ENCODE measurements at regions not wholly inside any gene's neighbourhood (a gene's known extent, or its start where the extent isn't known, plus 50 kb on each side); places are given as distances from the start of the nearest gene placed in this dataset.

GRCh38 chr10:130901311-130902165 lies 410.0 kb downstream of the TCERG1L start:
- no peak overlapping the region for H3K27ac Mint-ChIP-seq
- Histone ChIP-seq H2BK5ac (ENCODE audit: insufficient read length, low read length) (no peak overlapping the region), H3K18ac (ENCODE audit: insufficient read length, low read depth, low read length) (no peak overlapping the region), H3K79me2 (ENCODE audit: insufficient read depth, low read length) (no peaks in the 10 kb centered on the region), H3K14ac (ENCODE audit: insufficient read depth, low read length) (peak overlapping the region; percentile 34; the same call in 1 of the 2 replicates), H2BK120ac (ENCODE audit: low read depth, low read length, poor library complexity, severe bottlenecking) (no peak overlapping the region), H3K9ac (ENCODE audit: extremely low read depth, insufficient read length, low read length) (no peak overlapping the region), H3K23ac (ENCODE audit: insufficient read length, low read depth, low read length) (no peak overlapping the region), H2BK15ac (ENCODE audit: low read depth, low read length) (no peak overlapping the region), H2AFZ (ENCODE audit: low read length) (no peak overlapping the region), H3T11ph (ENCODE audit: low read length) (no peak overlapping the region), H2BK20ac (ENCODE audit: low read depth, low read length, poor library complexity, severe bottlenecking) (no peak overlapping the region), H2AK5ac (ENCODE audit: insufficient read length, low read length) (no peak overlapping the region), H3K9me3 (ENCODE audit: control insufficient read depth, low read depth, low read length) (no peaks in the 10 kb centered on the region), H3K4ac (ENCODE audit: low read depth, low read length) (no peak overlapping the region), H3K56ac (ENCODE audit: insufficient read length, low read depth, low read length) (no peak overlapping the region), H2BK12ac (ENCODE audit: insufficient read length, low read depth, low read length) (no peak overlapping the region), H4K20me1 (ENCODE audit: control insufficient read depth, insufficient read depth, insufficient read length) (no peaks in the 10 kb centered on the region), H3K27ac (ENCODE audit: insufficient read length, low read depth, low read length) (no peak overlapping the region), H3K4me2 (ENCODE audit: insufficient read depth, insufficient read length, low read length) (no peak overlapping the region), H3K23me2 (ENCODE audit: insufficient read length, low read depth, low read length, poor library complexity, severe bottlenecking) (no peaks in the 10 kb centered on the region), H3K4me1 (ENCODE audit: insufficient read depth, low read length) (no peaks in the 10 kb centered on the region), H4K91ac (ENCODE audit: insufficient read length, low read depth, low read length) (no peak overlapping the region), H4K5ac (ENCODE audit: insufficient read length, low read depth, low read length) (no peak overlapping the region), H4K8ac (replicated peaks; ENCODE audit: insufficient read length, low read depth, low read length) (no peak overlapping the region), H3K27me3 (ENCODE audit: insufficient read depth, low read length) (no peaks in the 10 kb centered on the region), H3K79me1 (ENCODE audit: insufficient read depth, low read depth, low read length, poor library complexity, severe bottlenecking) (no peaks in the 10 kb centered on the region)
- H3K4me3 Mint-ChIP-seq, result no peak overlapping the region
- TF ChIP-seq CTCF (conservative IDR thresholded peaks at IDR 0.05), result peak; percentile 61
- no peaks in the 10 kb centered on the region; the same call in none of the 2 replicates for H3K27me3 Mint-ChIP-seq (ENCODE audit: low read depth)
- peak; percentile 47 for DNase-seq
- whole genome bisulfite sequencing (ENCODE audit: extremely low coverage, insufficient read length, low lambda C conversion rate), result no CpG with 5 or more reads among the region's 15 CpGs
- H3K9me3 Mint-ChIP-seq, result no peaks in the 10 kb centered on the region; a peak in 1 of 5 replicates
- H3K36me3 Mint-ChIP-seq (ENCODE audit: insufficient read depth in 1 of 3, low read depth in 3 of 3), result no peaks in the 10 kb centered on the region
- peaks cover 0 to 5% of the 10 kb centered on the region in 2 experiments; a peak in 2 of 4 replicates for H3K4me1 Mint-ChIP-seq

Measured in H9 (cell line).